Lower leg skin (tissue), 3 donors: ENCODE measurements at regions not wholly inside any gene's neighbourhood (a gene's known extent, or its start where the extent isn't known, plus 50 kb on each side); places are given as distances from the start of the nearest gene placed in this dataset.

ENCODE experiments used
- POLR2A ChIP-seq, 2 donors: fragments of 450-650 bp; IDR thresholded peaks; one replicate each; pipeline ENCODE4 v1.6.1; 2016 to 2017; ENCODE audit warnings: antibody characterized with exemption in 2 of 2, mild to moderate bottlenecking in 1 of 2, moderate library complexity in 1 of 2
- TF ChIP-seq, protein P1 (sequence below), 3 donors: fragments of 450-650 bp; IDR thresholded peaks; one replicate each; pipeline ENCODE4 v1.5.1; 2016; ENCODE audit warnings: antibody characterized with exemption in 3 of 3, mild to moderate bottlenecking in 3 of 3, moderate library complexity in 2 of 3

- no peak for TF ChIP-seq POLR2A (IDR thresholded peaks at IDR 0.05)
- TF ChIP-seq, protein P1, sequence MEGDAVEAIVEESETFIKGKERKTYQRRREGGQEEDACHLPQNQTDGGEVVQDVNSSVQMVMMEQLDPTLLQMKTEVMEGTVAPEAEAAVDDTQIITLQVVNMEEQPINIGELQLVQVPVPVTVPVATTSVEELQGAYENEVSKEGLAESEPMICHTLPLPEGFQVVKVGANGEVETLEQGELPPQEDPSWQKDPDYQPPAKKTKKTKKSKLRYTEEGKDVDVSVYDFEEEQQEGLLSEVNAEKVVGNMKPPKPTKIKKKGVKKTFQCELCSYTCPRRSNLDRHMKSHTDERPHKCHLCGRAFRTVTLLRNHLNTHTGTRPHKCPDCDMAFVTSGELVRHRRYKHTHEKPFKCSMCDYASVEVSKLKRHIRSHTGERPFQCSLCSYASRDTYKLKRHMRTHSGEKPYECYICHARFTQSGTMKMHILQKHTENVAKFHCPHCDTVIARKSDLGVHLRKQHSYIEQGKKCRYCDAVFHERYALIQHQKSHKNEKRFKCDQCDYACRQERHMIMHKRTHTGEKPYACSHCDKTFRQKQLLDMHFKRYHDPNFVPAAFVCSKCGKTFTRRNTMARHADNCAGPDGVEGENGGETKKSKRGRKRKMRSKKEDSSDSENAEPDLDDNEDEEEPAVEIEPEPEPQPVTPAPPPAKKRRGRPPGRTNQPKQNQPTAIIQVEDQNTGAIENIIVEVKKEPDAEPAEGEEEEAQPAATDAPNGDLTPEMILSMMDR (IDR thresholded peaks at IDR 0.05): no peak
These were observed 350.5 kb downstream of the DHX35 start for GRCh38 chr20:39312676-39313075.
